GM23338 (cell line): ENCODE measurements at regions not wholly inside any gene's neighbourhood (a gene's known extent, or its start where the extent isn't known, plus 50 kb on each side); places are given as distances from the start of the nearest gene placed in this dataset.
A peak's percentile ranks its signal among the peaks of the same experiment; 100 is the strongest.

Experiments
- ATAC-seq: fragments of 200-7000 bp; cut with Tn5 transposase; 3 replicates; pipeline ENCODE4 v1.9.1; 2020
- DNase-seq: peaks from one replicate; pipeline ENCODE4 v3.0.0-alpha.2; 2015; ENCODE audit warnings: low spot score
- H2AFZ ChIP-seq: fragments of 200-600 bp; sonication (generic); 2 replicates; pipeline ENCODE4 v1.8.0; 2016; ENCODE audit warnings: antibody characterized with exemption, mild to moderate bottlenecking, moderate library complexity
- H3F3A ChIP-seq: fragments of 200-600 bp; sonication (generic); replicated peaks from 2 replicates; pipeline ENCODE4 v1.8.0; 2017; ENCODE audit warnings: antibody characterized with exemption, mixed run types, low read depth
- H3K27ac ChIP-seq: fragments of 200-600 bp; sonication (generic); 2 replicates; pipeline ENCODE4 v1.6.1; 2016; ENCODE audit warnings: low read depth
- H3K27me3 ChIP-seq: fragments of 200-600 bp; sonication (generic); 2 replicates; pipeline ENCODE4 v1.8.0; 2016; ENCODE audit warnings: mild to moderate bottlenecking, mixed run types, moderate library complexity; ENCODE audit not compliant: insufficient read depth
- H3K36me3 ChIP-seq: fragments of 200-600 bp; sonication (generic); 2 replicates; pipeline ENCODE4 v1.8.0; 2016; ENCODE audit warnings: mild to moderate bottlenecking; ENCODE audit not compliant: insufficient read depth
- H3K4me1 ChIP-seq: fragments of 200-600 bp; sonication (generic); 2 replicates; pipeline ENCODE4 v1.8.0; 2016; ENCODE audit warnings: mild to moderate bottlenecking, moderate library complexity; ENCODE audit not compliant: insufficient read depth
- H3K4me2 ChIP-seq: fragments of 200-600 bp; sonication (generic); 2 replicates; pipeline ENCODE4 v1.7.1; 2017; ENCODE audit warnings: mixed run types
- H3K4me3 ChIP-seq: fragments of 200-600 bp; sonication (generic); 2 replicates; pipeline ENCODE4 v1.6.1; 2016; ENCODE audit warnings: mixed run types
- H3K79me2 ChIP-seq: fragments of 200-600 bp; sonication (generic); replicated peaks from 2 replicates; pipeline ENCODE4 v1.8.0; 2017; ENCODE audit warnings: mild to moderate bottlenecking; ENCODE audit not compliant: insufficient read depth
- H3K9me2 ChIP-seq: fragments of 200-600 bp; sonication (generic); 2 replicates; pipeline ENCODE4 v1.8.0; 2017; ENCODE audit not compliant: insufficient read depth
- H4K20me1 ChIP-seq: fragments of 200-600 bp; sonication (generic); replicated peaks from 2 replicates; pipeline ENCODE4 v1.8.0; 2017; ENCODE audit warnings: mild to moderate bottlenecking; ENCODE audit not compliant: insufficient read depth
- H3K27ac Mint-ChIP-seq: 2 replicates; pipeline ENCODE4 v1.8.0; 2020; ENCODE audit warnings: inconsistent platforms, mild to moderate bottlenecking, moderate library complexity, mixed read lengths
- H3K27me3 Mint-ChIP-seq: 3 replicates; pipeline ENCODE4 v1.8.0; 2022; ENCODE audit warnings: low read depth, mild to moderate bottlenecking, moderate library complexity, mixed read lengths, inconsistent platforms; ENCODE audit not compliant: insufficient read depth, poor library complexity
- H3K36me3 Mint-ChIP-seq: 3 replicates; pipeline ENCODE4 v1.8.0; 2021; ENCODE audit warnings: low read depth, mild to moderate bottlenecking, inconsistent platforms, moderate library complexity, mixed read lengths
- H3K4me1 Mint-ChIP-seq: 3 replicates; pipeline ENCODE4 v1.8.0; 2020; ENCODE audit warnings: mild to moderate bottlenecking, inconsistent platforms, mixed read lengths
- H3K4me3 Mint-ChIP-seq: 3 replicates; pipeline ENCODE4 v1.8.0; 2021; ENCODE audit warnings: moderate library complexity, mild to moderate bottlenecking, inconsistent platforms, mixed read lengths
- H3K9me3 Mint-ChIP-seq: 3 replicates; pipeline ENCODE4 v1.8.0; 2020; ENCODE audit warnings: moderate library complexity, mild to moderate bottlenecking, inconsistent platforms, mixed read lengths
- CREB1 ChIP-seq: fragments of 250-450 bp; sonication (Bioruptor Pico); IDR thresholded peaks from 2 replicates; pipeline ENCODE4 v1.5.0; 2020; ENCODE audit warnings: low read depth, mild to moderate bottlenecking, moderate library complexity
- NANOG ChIP-seq: IDR thresholded peaks from 2 replicates; pipeline ENCODE4 v1.6.1; 2016; ENCODE audit warnings: antibody characterized with exemption, borderline replicate concordance
- POLR2AphosphoS5 ChIP-seq: IDR thresholded peaks from 2 replicates; pipeline ENCODE4 v1.6.1; 2016; ENCODE audit warnings: antibody characterized with exemption, low read depth
- ZNF114 ChIP-seq: fragments of 250-450 bp; sonication (Bioruptor Pico); IDR thresholded peaks from 2 replicates; pipeline ENCODE4 v1.5.0; 2020; ENCODE audit warnings: mild to moderate bottlenecking, moderate library complexity
- ZNF331 ChIP-seq: fragments of 250-450 bp; sonication (Bioruptor Pico); IDR thresholded peaks from 2 replicates; pipeline ENCODE4 v1.5.0; 2020; ENCODE audit warnings: low read depth, mild to moderate bottlenecking, moderate library complexity
- TF ChIP-seq, protein P1 (sequence below): IDR thresholded peaks from 2 replicates; pipeline ENCODE4 v1.6.1; 2016; ENCODE audit warnings: antibody characterized with exemption
- TF ChIP-seq, protein P2 (sequence below): fragments of 250-450 bp; sonication (Bioruptor Pico); IDR thresholded peaks from 2 replicates; pipeline ENCODE4 v1.5.0; 2020; ENCODE audit warnings: mild to moderate bottlenecking, moderate library complexity
- TF ChIP-seq, protein P3 (sequence below), 2 experiments: fragments of 200-600 bp in 1 of 2; sonication (generic) in 1 of 2; conservative IDR thresholded peaks; 2 replicates each; pipeline versions ENCODE4 v1.5.1 to v1.6.1; 2016 to 2017; ENCODE audit warnings: antibody characterized with exemption in 2 of 2, low read depth in 2 of 2, mild to moderate bottlenecking in 2 of 2, moderate library complexity in 1 of 2

GRCh38 chr6:167474171-167474570 lies 149.3 kb downstream of the TTLL2 start:
- no peaks in the 10 kb centered on the region for H3F3A ChIP-seq
- ATAC-seq (no peak), DNase-seq (no peak)
- H3K36me3 Mint-ChIP-seq: no peaks in the 10 kb centered on the region
- no peaks in the 10 kb centered on the region for H3K36me3 ChIP-seq
- peaks cover 8% of the 10 kb centered on the region for H3K27me3 Mint-ChIP-seq
- H3K9me3 Mint-ChIP-seq: peaks cover 2% of the 10 kb centered on the region; the same call in 1 of the 3 replicates
- no peaks in the 10 kb centered on the region for H4K20me1 ChIP-seq
- no peak overlapping the region for H3K4me2 ChIP-seq
- H3K27ac ChIP-seq: no peak overlapping the region
- H3K4me1 ChIP-seq: peaks cover 26% of the 10 kb centered on the region
- peaks cover 41% of the 10 kb centered on the region for H3K4me1 Mint-ChIP-seq
- H3K9me2 ChIP-seq: peaks cover 17% of the 10 kb centered on the region
- H3K27me3 ChIP-seq: no peaks in the 10 kb centered on the region
- no peak overlapping the region; the same call in 2 of the 3 replicates for H3K4me3 Mint-ChIP-seq
- no peak overlapping the region for H2AFZ ChIP-seq
- TF ChIP-seq, protein P1, sequence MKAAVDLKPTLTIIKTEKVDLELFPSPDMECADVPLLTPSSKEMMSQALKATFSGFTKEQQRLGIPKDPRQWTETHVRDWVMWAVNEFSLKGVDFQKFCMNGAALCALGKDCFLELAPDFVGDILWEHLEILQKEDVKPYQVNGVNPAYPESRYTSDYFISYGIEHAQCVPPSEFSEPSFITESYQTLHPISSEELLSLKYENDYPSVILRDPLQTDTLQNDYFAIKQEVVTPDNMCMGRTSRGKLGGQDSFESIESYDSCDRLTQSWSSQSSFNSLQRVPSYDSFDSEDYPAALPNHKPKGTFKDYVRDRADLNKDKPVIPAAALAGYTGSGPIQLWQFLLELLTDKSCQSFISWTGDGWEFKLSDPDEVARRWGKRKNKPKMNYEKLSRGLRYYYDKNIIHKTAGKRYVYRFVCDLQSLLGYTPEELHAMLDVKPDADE: no peak
- TF ChIP-seq ZNF331: no peak
- TF ChIP-seq, protein P2, sequence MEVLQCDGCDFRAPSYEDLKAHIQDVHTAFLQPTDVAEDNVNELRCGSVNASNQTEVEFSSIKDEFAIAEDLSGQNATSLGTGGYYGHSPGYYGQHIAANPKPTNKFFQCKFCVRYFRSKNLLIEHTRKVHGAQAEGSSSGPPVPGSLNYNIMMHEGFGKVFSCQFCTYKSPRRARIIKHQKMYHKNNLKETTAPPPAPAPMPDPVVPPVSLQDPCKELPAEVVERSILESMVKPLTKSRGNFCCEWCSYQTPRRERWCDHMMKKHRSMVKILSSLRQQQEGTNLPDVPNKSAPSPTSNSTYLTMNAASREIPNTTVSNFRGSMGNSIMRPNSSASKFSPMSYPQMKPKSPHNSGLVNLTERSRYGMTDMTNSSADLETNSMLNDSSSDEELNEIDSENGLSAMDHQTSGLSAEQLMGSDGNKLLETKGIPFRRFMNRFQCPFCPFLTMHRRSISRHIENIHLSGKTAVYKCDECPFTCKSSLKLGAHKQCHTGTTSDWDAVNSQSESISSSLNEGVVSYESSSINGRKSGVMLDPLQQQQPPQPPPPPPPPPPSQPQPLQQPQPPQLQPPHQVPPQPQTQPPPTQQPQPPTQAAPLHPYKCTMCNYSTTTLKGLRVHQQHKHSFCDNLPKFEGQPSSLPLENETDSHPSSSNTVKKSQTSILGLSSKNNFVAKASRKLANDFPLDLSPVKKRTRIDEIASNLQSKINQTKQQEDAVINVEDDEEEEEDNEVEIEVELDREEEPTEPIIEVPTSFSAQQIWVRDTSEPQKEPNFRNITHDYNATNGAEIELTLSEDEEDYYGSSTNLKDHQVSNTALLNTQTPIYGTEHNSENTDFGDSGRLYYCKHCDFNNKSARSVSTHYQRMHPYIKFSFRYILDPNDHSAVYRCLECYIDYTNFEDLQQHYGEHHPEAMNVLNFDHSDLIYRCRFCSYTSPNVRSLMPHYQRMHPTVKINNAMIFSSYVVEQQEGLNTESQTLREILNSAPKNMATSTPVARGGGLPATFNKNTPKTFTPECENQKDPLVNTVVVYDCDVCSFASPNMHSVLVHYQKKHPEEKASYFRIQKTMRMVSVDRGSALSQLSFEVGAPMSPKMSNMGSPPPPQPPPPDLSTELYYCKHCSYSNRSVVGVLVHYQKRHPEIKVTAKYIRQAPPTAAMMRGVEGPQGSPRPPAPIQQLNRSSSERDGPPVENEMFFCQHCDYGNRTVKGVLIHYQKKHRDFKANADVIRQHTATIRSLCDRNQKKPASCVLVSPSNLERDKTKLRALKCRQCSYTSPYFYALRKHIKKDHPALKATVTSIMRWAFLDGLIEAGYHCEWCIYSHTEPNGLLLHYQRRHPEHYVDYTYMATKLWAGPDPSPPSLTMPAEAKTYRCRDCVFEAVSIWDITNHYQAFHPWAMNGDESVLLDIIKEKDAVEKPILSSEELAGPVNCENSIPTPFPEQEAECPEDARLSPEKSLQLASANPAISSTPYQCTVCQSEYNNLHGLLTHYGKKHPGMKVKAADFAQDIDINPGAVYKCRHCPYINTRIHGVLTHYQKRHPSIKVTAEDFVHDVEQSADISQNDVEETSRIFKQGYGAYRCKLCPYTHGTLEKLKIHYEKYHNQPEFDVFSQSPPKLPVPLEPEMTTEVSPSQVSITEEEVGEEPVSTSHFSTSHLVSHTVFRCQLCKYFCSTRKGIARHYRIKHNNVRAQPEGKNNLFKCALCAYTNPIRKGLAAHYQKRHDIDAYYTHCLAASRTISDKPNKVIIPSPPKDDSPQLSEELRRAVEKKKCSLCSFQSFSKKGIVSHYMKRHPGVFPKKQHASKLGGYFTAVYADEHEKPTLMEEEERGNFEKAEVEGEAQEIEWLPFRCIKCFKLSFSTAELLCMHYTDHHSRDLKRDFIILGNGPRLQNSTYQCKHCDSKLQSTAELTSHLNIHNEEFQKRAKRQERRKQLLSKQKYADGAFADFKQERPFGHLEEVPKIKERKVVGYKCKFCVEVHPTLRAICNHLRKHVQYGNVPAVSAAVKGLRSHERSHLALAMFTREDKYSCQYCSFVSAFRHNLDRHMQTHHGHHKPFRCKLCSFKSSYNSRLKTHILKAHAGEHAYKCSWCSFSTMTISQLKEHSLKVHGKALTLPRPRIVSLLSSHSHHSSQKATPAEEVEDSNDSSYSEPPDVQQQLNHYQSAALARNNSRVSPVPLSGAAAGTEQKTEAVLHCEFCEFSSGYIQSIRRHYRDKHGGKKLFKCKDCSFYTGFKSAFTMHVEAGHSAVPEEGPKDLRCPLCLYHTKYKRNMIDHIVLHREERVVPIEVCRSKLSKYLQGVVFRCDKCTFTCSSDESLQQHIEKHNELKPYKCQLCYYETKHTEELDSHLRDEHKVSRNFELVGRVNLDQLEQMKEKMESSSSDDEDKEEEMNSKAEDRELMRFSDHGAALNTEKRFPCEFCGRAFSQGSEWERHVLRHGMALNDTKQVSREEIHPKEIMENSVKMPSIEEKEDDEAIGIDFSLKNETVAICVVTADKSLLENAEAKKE (CRISPR knock-in tag): 0 out of 2 replicates have a peak, but pooled peaks have one; percentile 7
- TF ChIP-seq POLR2AphosphoS5: no peak
- H3K79me2 ChIP-seq: no peaks in the 10 kb centered on the region
- H3K27ac Mint-ChIP-seq: no peak overlapping the region
- H3K4me3 ChIP-seq: no peak overlapping the region

DNA sequence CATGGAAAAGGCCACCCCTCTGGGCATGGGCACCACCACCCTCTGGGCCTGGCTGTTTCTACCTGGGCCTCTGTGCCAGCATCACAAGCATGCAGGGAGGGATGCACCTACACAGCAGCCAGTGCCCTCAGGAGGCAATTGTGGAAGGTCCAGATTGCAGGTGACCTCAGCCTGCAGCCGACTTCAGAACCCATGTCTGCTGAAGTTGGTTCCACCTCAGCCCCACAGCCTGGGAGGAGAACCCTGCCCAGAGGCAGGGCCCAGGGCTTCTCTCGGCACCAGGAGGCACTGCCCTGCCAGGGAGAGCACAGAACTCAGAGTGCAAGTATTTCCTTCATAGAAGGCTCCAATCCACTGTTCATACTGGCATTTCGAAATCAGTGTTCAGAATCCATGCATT lies 149.8 kb downstream of the TTLL2 start:
- Mint-ChIP-seq H3K27me3 (peaks cover 12% of the 10 kb centered on the region), H3K4me3 (no peak overlapping the region), H3K4me1 (peaks cover 44% of the 10 kb centered on the region), H3K9me3 (peaks cover 2% of the 10 kb centered on the region; the same call in 1 of the 3 replicates), H3K27ac (no peak overlapping the region), H3K36me3 (no peaks in the 10 kb centered on the region)
- DNase-seq: no peak
- no peaks in the 10 kb centered on the region for H3F3A ChIP-seq
- H3K9me2 ChIP-seq: peaks cover 17% of the 10 kb centered on the region
- no peaks in the 10 kb centered on the region for H3K36me3 ChIP-seq
- peaks cover 28% of the 10 kb centered on the region for H3K4me1 ChIP-seq
- no peaks in the 10 kb centered on the region for H3K27me3 ChIP-seq
- no peak overlapping the region for H3K4me3 ChIP-seq
- no peak for ATAC-seq
- no peak for TF ChIP-seq ZNF114 (CRISPR knock-in tag)
- TF ChIP-seq NANOG: no peak
- TF ChIP-seq, protein P3, sequence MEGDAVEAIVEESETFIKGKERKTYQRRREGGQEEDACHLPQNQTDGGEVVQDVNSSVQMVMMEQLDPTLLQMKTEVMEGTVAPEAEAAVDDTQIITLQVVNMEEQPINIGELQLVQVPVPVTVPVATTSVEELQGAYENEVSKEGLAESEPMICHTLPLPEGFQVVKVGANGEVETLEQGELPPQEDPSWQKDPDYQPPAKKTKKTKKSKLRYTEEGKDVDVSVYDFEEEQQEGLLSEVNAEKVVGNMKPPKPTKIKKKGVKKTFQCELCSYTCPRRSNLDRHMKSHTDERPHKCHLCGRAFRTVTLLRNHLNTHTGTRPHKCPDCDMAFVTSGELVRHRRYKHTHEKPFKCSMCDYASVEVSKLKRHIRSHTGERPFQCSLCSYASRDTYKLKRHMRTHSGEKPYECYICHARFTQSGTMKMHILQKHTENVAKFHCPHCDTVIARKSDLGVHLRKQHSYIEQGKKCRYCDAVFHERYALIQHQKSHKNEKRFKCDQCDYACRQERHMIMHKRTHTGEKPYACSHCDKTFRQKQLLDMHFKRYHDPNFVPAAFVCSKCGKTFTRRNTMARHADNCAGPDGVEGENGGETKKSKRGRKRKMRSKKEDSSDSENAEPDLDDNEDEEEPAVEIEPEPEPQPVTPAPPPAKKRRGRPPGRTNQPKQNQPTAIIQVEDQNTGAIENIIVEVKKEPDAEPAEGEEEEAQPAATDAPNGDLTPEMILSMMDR (conservative IDR thresholded peaks at IDR 0.05; ENCODE audit: low read depth in 2 of 2): 0 out of 4 replicates have a peak, but pooled peaks of 1 of the 2 experiments have one; percentile 3
- TF ChIP-seq POLR2AphosphoS5: no peak
- TF ChIP-seq CREB1 (CRISPR knock-in tag): no peak
- no peak overlapping the region for H3K4me2 ChIP-seq
- H4K20me1 ChIP-seq: no peaks in the 10 kb centered on the region
- no peak overlapping the region for H3K27ac ChIP-seq
- no peaks in the 10 kb centered on the region for H3K79me2 ChIP-seq
- H2AFZ ChIP-seq: no peak overlapping the region
